ENCODE measurements at regions not wholly inside any gene's neighbourhood (a gene's known extent, or its start where the extent isn't known, plus 50 kb on each side); places are given as distances from the start of the nearest gene placed in this dataset.

GRCh38 chr1:112230232-112230631, 165.8 kb upstream of the CTTNBP2NL start:
- H3K23ac ChIP-seq (ENCODE audit: low read depth, low read length): no peak overlapping the region
- H2BK20ac ChIP-seq (ENCODE audit: low read depth, low read length): no peak overlapping the region
- no peak overlapping the region for H4K5ac ChIP-seq (ENCODE audit: low read depth, low read length)
- no peak overlapping the region for H3K4me2 ChIP-seq (ENCODE audit: low read depth, low read length)
- no TSS peak for BruUV-seq (replicated peaks)
- in situ Hi-C loops (cut with MboI; ENCODE audit: low sequenced_read_pairs): no loop called here
- H3K79me1 ChIP-seq (ENCODE audit: low read depth in 1 of 2, low read length in 2 of 2): no peaks in the 10 kb centered on the region
- no peak overlapping the region for H2AFZ ChIP-seq (replicated peaks; ENCODE audit: low read length, poor library complexity)
- no peak overlapping the region for H3K4me3 ChIP-seq (ENCODE audit: insufficient read depth, low read depth, low read length)
- no peak overlapping the region for H3K9ac ChIP-seq (ENCODE audit: low read depth, low read length)
- no peak overlapping the region for H2AK5ac ChIP-seq (ENCODE audit: low read depth, low read length)
- no peak for TF ChIP-seq NFE2L2 (IDR thresholded peaks at IDR 0.05; ENCODE audit: low read depth, low read length)
- H2AK9ac ChIP-seq (replicated peaks; ENCODE audit: low read depth, low read length, poor library complexity): no peak overlapping the region
- no peaks in the 10 kb centered on the region for H3K9me1 ChIP-seq (ENCODE audit: insufficient read depth, low read length)
- H3K27ac ChIP-seq (ENCODE audit: insufficient read depth, low read length): no peak overlapping the region
- 12% methylated on average over 3 of the region's 9 CpGs; no CpG with 5 or more reads in 1 of the 2 experiments for WGBS, 2 experiments (ENCODE audit: extremely low coverage in 2 of 2, insufficient read length in 1 of 2)
- no peaks in the 10 kb centered on the region for H3K9me3 ChIP-seq (ENCODE audit: control insufficient read depth, insufficient read depth, low read length)
- no peak for DNase-seq
- no peak overlapping the region for H4K8ac ChIP-seq (ENCODE audit: low read depth in 2 of 2, low read length in 2 of 2)
- ChIA-PET POLR2A (ENCODE audit: unreplicated experiment) (no interaction called here), CTCF (no interaction called here)
- intact Hi-C loops (cut with micrococcal nuclease): no loop called here
- no peak overlapping the region for H4K91ac ChIP-seq (ENCODE audit: insufficient read depth, low read depth, low read length)
- H2BK15ac ChIP-seq (ENCODE audit: low read depth, low read length): no peak overlapping the region
- no peak overlapping the region for H2BK5ac ChIP-seq (ENCODE audit: low read depth, low read length, poor library complexity, severe bottlenecking)
- H3K4ac ChIP-seq (ENCODE audit: low read depth, low read length): no peak overlapping the region
- H3K18ac ChIP-seq (ENCODE audit: low read depth, low read length): no peak overlapping the region
- H2BK120ac ChIP-seq (ENCODE audit: low read depth, low read length): no peak overlapping the region
- H3K14ac ChIP-seq (replicated peaks; ENCODE audit: low read depth, low read length): no peak overlapping the region
- H3K56ac ChIP-seq (ENCODE audit: extremely low read depth, insufficient read depth, low read length): no peak overlapping the region
- H4K20me1 ChIP-seq (ENCODE audit: insufficient read depth, low read length): no peaks in the 10 kb centered on the region
- no peaks in the 10 kb centered on the region; the same call in 1 of the 2 replicates for H3K27me3 ChIP-seq (ENCODE audit: control insufficient read depth, insufficient read depth, low read length)
- ATAC-seq (ENCODE audit: low read depth): no peak
- dilution Hi-C loops (cut with HindIII; ENCODE audit: low sequenced_read_pairs, unreplicated experiment): no loop called here
- H3K4me1 ChIP-seq (ENCODE audit: control insufficient read depth, insufficient read depth, low read length): no peaks in the 10 kb centered on the region
- H3K36me3 ChIP-seq (ENCODE audit: control insufficient read depth, insufficient read depth, low read length): no peaks in the 10 kb centered on the region
